Keratinocyte (primary cell): ENCODE measurements at regions not wholly inside any gene's neighbourhood (a gene's known extent, or its start where the extent isn't known, plus 50 kb on each side); places are given as distances from the start of the nearest gene placed in this dataset.

ENCODE experiments used
- DNase-seq: peaks from one replicate; pipeline ENCODE4 v3.0.0-alpha.2; 2011; ENCODE audit warnings: low read depth, missing footprints, low spot score
- FAIRE-seq: peaks from 2 replicates; lab custom pipeline; 2011; peaks lifted over from hg19 to GRCh38; lab: Jason Lieb, UNC
- H2AFZ ChIP-seq: 2 replicates; pipeline ENCODE4 v1.6.0; 2012; ENCODE audit warnings: low read length, control low read depth, inconsistent platforms; ENCODE audit not compliant: control insufficient read depth
- H3K27ac ChIP-seq: 2 replicates; pipeline ENCODE4 v1.5.1; 2011; ENCODE audit warnings: low read length; ENCODE audit not compliant: control insufficient read depth, insufficient read depth
- H3K27me3 ChIP-seq: 3 replicates; pipeline ENCODE4 v1.6.0; 2011; ENCODE audit warnings: low read length; ENCODE audit not compliant: control insufficient read depth, insufficient read depth; ENCODE audit errors: extremely low read depth
- H3K36me3 ChIP-seq, 2 experiments: 2 replicates in 1 of 2; 3 replicates in 1 of 2; pipeline ENCODE4 v1.5.1; 2011; ENCODE audit warnings: low read length in 2 of 2, mild to moderate bottlenecking in 1 of 2; ENCODE audit not compliant: control insufficient read depth in 2 of 2, insufficient read depth in 2 of 2; ENCODE audit errors: extremely low read depth in 1 of 2
- H3K4me1 ChIP-seq: 3 replicates; pipeline ENCODE4 v1.5.1; 2011; ENCODE audit warnings: low read length; ENCODE audit not compliant: control insufficient read depth, insufficient read depth; ENCODE audit errors: extremely low read depth
- H3K4me2 ChIP-seq: 3 replicates; pipeline ENCODE4 v1.6.0; 2011; ENCODE audit warnings: low read depth, low read length; ENCODE audit not compliant: control insufficient read depth, insufficient read depth; ENCODE audit errors: extremely low read depth
- H3K4me3 ChIP-seq, 3 experiments: fragments of 200-600 bp in 1 of 3; sonication (generic) in 1 of 3; 2 replicates in 2 of 3; 3 replicates in 1 of 3; pipeline ENCODE4 v1.5.1; 2011 to 2016; ENCODE audit warnings: low read length in 3 of 3, mild to moderate bottlenecking in 3 of 3, control low read depth in 2 of 3, inconsistent platforms in 1 of 3, low read depth in 1 of 3, mixed read lengths in 1 of 3, mixed run types in 1 of 3, moderate library complexity in 1 of 3; ENCODE audit not compliant: control insufficient read depth in 2 of 3, insufficient read depth in 2 of 3; ENCODE audit errors: extremely low read depth in 1 of 3
- H3K79me2 ChIP-seq: 2 replicates; pipeline ENCODE4 v1.6.0; 2012; ENCODE audit warnings: low read length; ENCODE audit not compliant: control insufficient read depth, insufficient read depth
- H3K9ac ChIP-seq: 3 replicates; pipeline ENCODE4 v1.6.0; 2011; ENCODE audit warnings: low read length; ENCODE audit not compliant: control insufficient read depth, insufficient read depth; ENCODE audit errors: extremely low read depth
- H3K9me1 ChIP-seq: 3 replicates; pipeline ENCODE4 v1.6.0; 2011; ENCODE audit warnings: low read length; ENCODE audit not compliant: control insufficient read depth, insufficient read depth; ENCODE audit errors: extremely low read depth
- H3K9me3 ChIP-seq: 2 replicates; pipeline ENCODE4 v1.5.1; 2012; ENCODE audit warnings: low read depth, low read length; ENCODE audit not compliant: control insufficient read depth
- H4K20me1 ChIP-seq: 3 replicates; pipeline ENCODE4 v1.6.0; 2011; ENCODE audit warnings: low read length; ENCODE audit not compliant: control insufficient read depth, insufficient read depth; ENCODE audit errors: extremely low read depth
- EZH2 ChIP-seq: IDR thresholded peaks from one replicate; pipeline ENCODE4 v1.6.1; 2012; ENCODE audit warnings: inconsistent platforms, mild to moderate bottlenecking, low read length, moderate library complexity
- dilution Hi-C: fragments of 300-500 bp; cut with MboI; formaldehyde crosslinking; loops from one replicate; pipeline ENCODE4 v1.7.0; 2020; ENCODE audit warnings: low sequenced_read_pairs; ENCODE audit not compliant: extremely low pct_ligation_motif_present
- TF ChIP-seq, protein P1 (sequence below), 3 experiments: IDR thresholded peaks in 1 of 3; conservative IDR thresholded peaks in 1 of 3; optimal IDR thresholded peaks in 1 of 3; 2 replicates in 2 of 3; 3 replicates in 1 of 3; pipeline versions ENCODE3 to v1.5.1; 2011; ENCODE audit warnings: low read length in 3 of 3, mild to moderate bottlenecking in 3 of 3, moderate library complexity in 2 of 3, control low read depth in 1 of 3, inconsistent platforms in 1 of 3; ENCODE audit not compliant: insufficient read depth in 2 of 3; ENCODE audit errors: extremely low read depth in 1 of 3

- H3K79me2 ChIP-seq, result no peaks in the 10 kb centered on the region
- H3K36me3 ChIP-seq, result no peaks in the 10 kb centered on the region
- H3K9me1 ChIP-seq, result no peaks in the 10 kb centered on the region
- TF ChIP-seq, protein P1, sequence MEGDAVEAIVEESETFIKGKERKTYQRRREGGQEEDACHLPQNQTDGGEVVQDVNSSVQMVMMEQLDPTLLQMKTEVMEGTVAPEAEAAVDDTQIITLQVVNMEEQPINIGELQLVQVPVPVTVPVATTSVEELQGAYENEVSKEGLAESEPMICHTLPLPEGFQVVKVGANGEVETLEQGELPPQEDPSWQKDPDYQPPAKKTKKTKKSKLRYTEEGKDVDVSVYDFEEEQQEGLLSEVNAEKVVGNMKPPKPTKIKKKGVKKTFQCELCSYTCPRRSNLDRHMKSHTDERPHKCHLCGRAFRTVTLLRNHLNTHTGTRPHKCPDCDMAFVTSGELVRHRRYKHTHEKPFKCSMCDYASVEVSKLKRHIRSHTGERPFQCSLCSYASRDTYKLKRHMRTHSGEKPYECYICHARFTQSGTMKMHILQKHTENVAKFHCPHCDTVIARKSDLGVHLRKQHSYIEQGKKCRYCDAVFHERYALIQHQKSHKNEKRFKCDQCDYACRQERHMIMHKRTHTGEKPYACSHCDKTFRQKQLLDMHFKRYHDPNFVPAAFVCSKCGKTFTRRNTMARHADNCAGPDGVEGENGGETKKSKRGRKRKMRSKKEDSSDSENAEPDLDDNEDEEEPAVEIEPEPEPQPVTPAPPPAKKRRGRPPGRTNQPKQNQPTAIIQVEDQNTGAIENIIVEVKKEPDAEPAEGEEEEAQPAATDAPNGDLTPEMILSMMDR (optimal IDR thresholded peaks at IDR 0.05 in 1 of 3, IDR thresholded peaks at IDR 0.05 in 1 of 3, conservative IDR thresholded peaks at IDR 0.05 in 1 of 3; ENCODE audit: extremely low read depth in 1 of 3, insufficient read depth in 2 of 3, low read length in 3 of 3), result no peak
- no peak for TF ChIP-seq EZH2
- H3K27ac ChIP-seq, result no peak overlapping the region
- H2AFZ ChIP-seq, result no peak overlapping the region
- no peak overlapping the region for H3K4me3 ChIP-seq
- peaks cover 24% of the 10 kb centered on the region for H3K9me3 ChIP-seq
- H3K27me3 ChIP-seq, result no peaks in the 10 kb centered on the region
- no peak overlapping the region for H3K4me2 ChIP-seq
- FAIRE-seq, result no peak
- no peaks in the 10 kb centered on the region for H4K20me1 ChIP-seq
- no peak overlapping the region for H3K9ac ChIP-seq
- no peaks in the 10 kb centered on the region for H3K4me1 ChIP-seq
- dilution Hi-C loops, result no loop called here
- DNase-seq, result no peak
Observed at GRCh38 chr11:134736251-134736947, 324.4 kb upstream of the B3GAT1 start.

- H3K9me1 ChIP-seq, result no peaks in the 10 kb centered on the region
- H3K27ac ChIP-seq, result no peak overlapping the region
- no peaks in the 10 kb centered on the region for H3K36me3 ChIP-seq
- H3K4me3 ChIP-seq, result no peak overlapping the region
- no peaks in the 10 kb centered on the region for H3K79me2 ChIP-seq
- no peak for TF ChIP-seq EZH2
- TF ChIP-seq, protein P1 (optimal IDR thresholded peaks at IDR 0.05 in 1 of 3, IDR thresholded peaks at IDR 0.05 in 1 of 3, conservative IDR thresholded peaks at IDR 0.05 in 1 of 3; ENCODE audit: extremely low read depth in 1 of 3, insufficient read depth in 2 of 3, low read length in 3 of 3), result no peak
- H3K4me1 ChIP-seq, result no peaks in the 10 kb centered on the region
- H4K20me1 ChIP-seq, result no peaks in the 10 kb centered on the region
- H2AFZ ChIP-seq, result no peak overlapping the region
- H3K9me3 ChIP-seq, result peaks cover 16% of the 10 kb centered on the region
- no peak for FAIRE-seq
- no peak overlapping the region for H3K9ac ChIP-seq
- dilution Hi-C loops, result no loop called here
- H3K27me3 ChIP-seq, result no peaks in the 10 kb centered on the region
- DNase-seq, result no peak
- H3K4me2 ChIP-seq, result no peak overlapping the region
Observed at GRCh38 chr11:134734894-134735293, 322.9 kb upstream of the B3GAT1 start.
